ENCODE measurements at regions not wholly inside any gene's neighbourhood (a gene's known extent, or its start where the extent isn't known, plus 50 kb on each side); places are given as distances from the start of the nearest gene placed in this dataset.
A peak's percentile ranks its signal among the peaks of the same experiment; 100 is the strongest.

DNA sequence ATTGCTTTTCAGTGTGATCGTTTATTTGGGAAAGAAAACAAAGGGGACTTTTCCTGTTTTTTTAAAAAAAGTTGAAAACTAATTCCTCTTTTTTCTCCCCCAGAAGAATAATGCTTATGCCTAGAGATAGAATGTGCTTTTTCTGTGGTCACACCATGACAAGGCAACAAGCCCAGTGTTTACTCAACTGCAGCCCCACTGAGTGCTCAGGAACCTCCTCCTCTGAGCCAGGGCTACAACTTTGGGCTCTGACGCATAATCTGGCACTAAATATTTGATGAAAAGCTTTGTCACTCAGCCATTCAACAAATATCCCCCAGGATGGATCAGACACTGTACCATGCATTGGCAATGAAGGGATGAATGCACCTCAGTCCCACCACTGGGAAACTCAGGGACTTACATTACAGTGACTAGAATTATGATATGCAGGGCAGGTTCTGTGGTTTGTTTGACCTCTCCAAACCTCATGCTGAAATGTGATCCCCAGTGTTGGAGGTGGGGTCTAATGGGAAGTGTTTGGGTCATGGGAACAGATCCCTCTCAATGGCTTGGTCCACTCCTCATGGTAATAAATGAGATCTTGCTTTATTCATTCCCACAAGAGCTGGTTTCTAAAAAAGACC is 155.9 kb downstream of the CCDC34 start:
- TF ChIP-seq CTCF (IDR thresholded peaks at IDR 0.05; ENCODE audit: low read depth, low read length): no peak
- H3K4me3 ChIP-seq (ENCODE audit: low read depth, low read length): no peak overlapping the region

- TF ChIP-seq CTCF (IDR thresholded peaks at IDR 0.05; ENCODE audit: low read depth, low read length): no peak
- H3K4me3 ChIP-seq (ENCODE audit: low read depth, low read length): no peak overlapping the region
Measured at GRCh38 chr11:27205779-27206570, 157.0 kb downstream of the CCDC34 start.

DNA sequence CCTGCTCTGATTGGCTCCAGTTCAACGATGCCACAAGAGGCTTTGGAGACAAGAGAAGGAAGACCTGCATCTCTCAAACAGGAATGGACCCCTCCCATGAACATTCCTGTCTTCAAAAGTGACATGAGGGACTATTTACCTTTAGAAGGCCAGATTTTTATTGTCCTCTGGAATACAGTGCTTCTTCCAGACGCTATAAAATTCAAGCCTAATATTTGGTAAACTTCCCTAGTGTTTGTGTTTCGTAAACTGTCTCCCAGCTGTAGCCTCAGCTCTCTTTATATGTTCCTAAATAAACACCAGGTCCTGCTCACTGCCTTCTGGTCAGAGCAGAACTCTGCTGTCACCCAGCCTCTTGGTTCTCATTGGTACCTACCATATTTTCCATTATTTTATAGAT is 157.8 kb downstream of the CCDC34 start:
- TF ChIP-seq CTCF (IDR thresholded peaks at IDR 0.05; ENCODE audit: low read depth, low read length): no peak
- no peak overlapping the region for H3K4me3 ChIP-seq (ENCODE audit: low read depth, low read length)

- no peak overlapping the region for H3K4me3 ChIP-seq (ENCODE audit: low read depth, low read length)
- 0 out of 2 replicates have a peak, but pooled peaks have one; percentile 37 for TF ChIP-seq CTCF (IDR thresholded peaks at IDR 0.05; ENCODE audit: low read depth, low read length)
Measured at GRCh38 chr11:27204529-27204928, 158.5 kb downstream of the CCDC34 start.

DNA sequence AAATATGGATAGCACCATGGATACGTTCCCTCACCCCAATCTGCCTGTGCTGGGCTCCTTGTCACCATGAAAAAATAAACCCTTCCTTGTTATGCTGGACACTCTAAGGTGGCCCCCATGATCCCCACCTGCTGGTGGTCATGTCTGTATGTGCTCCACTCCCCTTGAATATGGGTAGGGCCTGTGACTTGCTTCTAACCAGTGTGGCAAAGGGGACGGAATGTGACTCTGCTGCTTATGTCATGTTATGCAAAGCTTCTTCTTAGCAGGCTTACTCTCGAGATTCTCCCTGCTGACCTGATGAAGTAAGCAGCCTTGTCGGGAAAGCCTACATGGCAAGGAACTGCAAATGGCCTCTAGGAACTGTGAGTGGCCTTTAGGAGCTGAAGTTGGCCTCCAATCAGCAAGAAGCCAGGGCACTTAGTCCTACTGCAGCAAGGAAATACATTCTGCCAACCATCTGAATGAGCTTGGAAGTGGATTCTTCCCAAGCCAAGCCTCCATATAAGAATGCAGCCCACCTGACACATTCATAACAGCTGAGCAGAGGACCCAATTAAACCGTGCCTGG is 159.9 kb downstream of the CCDC34 start:
- no peak overlapping the region for H3K4me3 ChIP-seq (ENCODE audit: low read depth, low read length)
- TF ChIP-seq CTCF (IDR thresholded peaks at IDR 0.05; ENCODE audit: low read depth, low read length): no peak

DNA sequence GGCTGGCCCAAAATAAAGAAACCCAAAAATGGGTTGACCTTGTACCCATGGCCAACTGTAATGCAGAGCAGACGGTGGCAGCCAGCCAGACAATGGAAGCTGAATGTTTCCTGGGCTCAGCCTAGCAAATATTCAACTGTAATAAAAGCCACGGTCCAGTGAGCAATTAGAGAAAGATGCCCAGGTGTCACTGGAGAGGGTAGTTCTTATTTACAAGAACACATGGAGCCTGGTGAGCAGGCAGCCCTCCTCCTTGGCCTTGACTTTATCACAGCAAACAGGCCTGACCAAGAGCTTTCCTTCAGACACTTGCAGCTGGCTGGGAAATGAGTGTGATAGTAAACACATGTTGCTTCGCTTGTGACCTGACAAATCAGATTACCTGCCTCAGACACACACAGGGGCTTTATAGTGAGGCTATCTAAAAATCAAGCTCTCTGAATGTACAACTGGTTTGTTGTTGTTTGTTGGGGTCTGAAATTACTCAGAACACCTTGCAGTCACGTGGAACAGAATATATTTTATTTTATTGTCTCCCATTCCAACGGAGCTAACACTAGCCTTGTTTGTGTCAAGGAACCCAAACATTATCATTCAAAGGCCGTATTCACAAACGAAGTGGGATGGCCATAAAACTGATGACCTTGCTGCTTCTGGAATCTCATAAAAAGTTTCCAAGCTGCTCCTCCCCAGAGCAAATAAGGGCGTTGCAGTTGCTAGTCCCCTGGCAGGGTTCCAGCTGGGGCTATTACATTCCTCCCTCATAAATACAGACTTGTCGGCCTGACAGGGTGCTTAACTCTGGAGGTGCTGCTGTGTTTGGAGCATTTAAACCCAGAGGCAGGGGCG is 161.1 kb downstream of the BBOX1 start:
- H3K4me3 ChIP-seq (ENCODE audit: low read depth, low read length): no peak overlapping the region
- no peak for TF ChIP-seq CTCF (IDR thresholded peaks at IDR 0.05; ENCODE audit: low read depth, low read length)

Measured in WI38 (cell line).